ENCODE measurements at regions not wholly inside any gene's neighbourhood (a gene's known extent, or its start where the extent isn't known, plus 50 kb on each side); places are given as distances from the start of the nearest gene placed in this dataset.
"Not testable (repeated sequence)": the region's sequence is repeated elsewhere in the genome, so short reads cannot be mapped to it uniquely, and the experiment has no call there.

DNA sequence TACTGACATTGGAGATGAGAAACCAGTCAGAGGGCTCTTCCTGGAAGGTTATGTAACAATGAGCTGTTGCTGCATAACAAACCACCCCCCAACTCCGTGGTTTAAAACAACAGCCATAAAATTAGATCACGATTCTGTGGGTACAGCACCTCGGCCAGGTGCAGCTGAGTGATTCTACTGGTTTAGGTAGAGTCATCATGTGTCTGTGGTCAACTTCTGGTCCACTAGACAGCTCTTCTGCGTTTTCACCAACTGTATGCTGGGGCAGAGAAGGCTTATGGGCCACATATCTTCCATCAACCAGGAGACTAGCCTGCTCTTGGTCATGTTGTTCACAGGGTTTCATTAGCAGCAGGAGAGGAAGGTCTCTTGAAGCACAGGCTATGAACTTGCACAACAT lies 585.5 kb downstream of the KCTD12 start:
- H3K36me3 ChIP-seq (replicated peaks; ENCODE audit: insufficient read depth, low read length): no peaks in the 10 kb centered on the region
- H3K9me2 ChIP-seq (replicated peaks; ENCODE audit: insufficient read depth, low read length): no peaks in the 10 kb centered on the region
- no peaks in the 10 kb centered on the region for H3F3A ChIP-seq (ENCODE audit: insufficient read depth, low read length)
- TF ChIP-seq EZH2 (optimal IDR thresholded peaks at IDR 0.05; ENCODE audit: low read depth, low read length) (no peak), CTCF (IDR thresholded peaks at IDR 0.05; ENCODE audit: low read length) (no peak), EZH2phosphoT487 (IDR thresholded peaks at IDR 0.05; ENCODE audit: low read length) (no peak)
- no peaks in the 10 kb centered on the region for H3K9me3 ChIP-seq (replicated peaks; ENCODE audit: insufficient read depth, low read length)
- H4K20me1 ChIP-seq (ENCODE audit: insufficient read depth, low read length): no peaks in the 10 kb centered on the region
- H2AFZ ChIP-seq (ENCODE audit: low read length): peak overlapping the region; percentile 29; the same call in 1 of the 2 replicates
- H3K27ac ChIP-seq (ENCODE audit: low read length): peak overlapping the region; percentile 1; the same call in 1 of the 2 replicates
- no peaks in the 10 kb centered on the region for H3K27me3 ChIP-seq (replicated peaks; ENCODE audit: insufficient read depth, low read length)
- no peaks in the 10 kb centered on the region for H3K4me1 ChIP-seq (ENCODE audit: low read length)
- peak; percentile 53 for DNase-seq
- no peak overlapping the region for H3K4me2 ChIP-seq (ENCODE audit: low read depth, low read length)
- no peak overlapping the region for H3K4me3 ChIP-seq (ENCODE audit: low read length)
- H3K79me2 ChIP-seq (ENCODE audit: low read length): no peaks in the 10 kb centered on the region
- H3K9ac ChIP-seq (ENCODE audit: low read length): no peak overlapping the region

GRCh38 chr13:76297331-76297730 lies 588.9 kb downstream of the KCTD12 start:
- H3K36me3 ChIP-seq (replicated peaks; ENCODE audit: insufficient read depth, low read length): no peaks in the 10 kb centered on the region
- H3K4me2 ChIP-seq (ENCODE audit: low read depth, low read length): no peak overlapping the region
- no peak overlapping the region for H3K4me3 ChIP-seq (ENCODE audit: low read length)
- no peaks in the 10 kb centered on the region for H3K9me3 ChIP-seq (replicated peaks; ENCODE audit: insufficient read depth, low read length)
- H4K20me1 ChIP-seq (ENCODE audit: insufficient read depth, low read length): no peaks in the 10 kb centered on the region
- H2AFZ ChIP-seq (ENCODE audit: low read length): no peak overlapping the region
- no peaks in the 10 kb centered on the region for H3K9me2 ChIP-seq (replicated peaks; ENCODE audit: insufficient read depth, low read length)
- TF ChIP-seq CTCF (IDR thresholded peaks at IDR 0.05; ENCODE audit: low read length) (no peak), EZH2 (optimal IDR thresholded peaks at IDR 0.05; ENCODE audit: low read depth, low read length) (no peak), EZH2phosphoT487 (IDR thresholded peaks at IDR 0.05; ENCODE audit: low read length) (no peak)
- H3F3A ChIP-seq (ENCODE audit: insufficient read depth, low read length): no peaks in the 10 kb centered on the region
- H3K79me2 ChIP-seq (ENCODE audit: low read length): no peaks in the 10 kb centered on the region
- DNase-seq: no peak
- H3K9ac ChIP-seq (ENCODE audit: low read length): no peak overlapping the region
- no peaks in the 10 kb centered on the region for H3K4me1 ChIP-seq (ENCODE audit: low read length)
- H3K27ac ChIP-seq (ENCODE audit: low read length): no peak overlapping the region
- H3K27me3 ChIP-seq (replicated peaks; ENCODE audit: insufficient read depth, low read length): no peaks in the 10 kb centered on the region

GRCh38 chr13:76296751-76297150 lies 589.5 kb downstream of the KCTD12 start:
- Histone ChIP-seq H2AFZ (ENCODE audit: low read length) (no peak overlapping the region), H3K9me2 (replicated peaks; ENCODE audit: insufficient read depth, low read length) (no peaks in the 10 kb centered on the region), H3K4me1 (ENCODE audit: low read length) (no peaks in the 10 kb centered on the region), H3K27me3 (replicated peaks; ENCODE audit: insufficient read depth, low read length) (no peaks in the 10 kb centered on the region), H3K36me3 (replicated peaks; ENCODE audit: insufficient read depth, low read length) (no peaks in the 10 kb centered on the region), H3K27ac (ENCODE audit: low read length) (no peak overlapping the region), H3K9ac (ENCODE audit: low read length) (no peak overlapping the region), H3K4me2 (ENCODE audit: low read depth, low read length) (no peak overlapping the region), H3F3A (ENCODE audit: insufficient read depth, low read length) (no peaks in the 10 kb centered on the region), H4K20me1 (ENCODE audit: insufficient read depth, low read length) (no peaks in the 10 kb centered on the region), H3K79me2 (ENCODE audit: low read length) (no peaks in the 10 kb centered on the region), H3K9me3 (replicated peaks; ENCODE audit: insufficient read depth, low read length) (no peaks in the 10 kb centered on the region), H3K4me3 (ENCODE audit: low read length) (no peak overlapping the region)
- TF ChIP-seq EZH2 (optimal IDR thresholded peaks at IDR 0.05; ENCODE audit: low read depth, low read length) (no peak), CTCF (IDR thresholded peaks at IDR 0.05; ENCODE audit: low read length) (no peak)
- no peak for DNase-seq

GRCh38 chr13:76295020-76295419 lies 591.2 kb downstream of the KCTD12 start:
- H3K4me3 ChIP-seq (ENCODE audit: low read length); DNase-seq; H2AFZ ChIP-seq (ENCODE audit: low read length); H3K4me2 ChIP-seq (ENCODE audit: low read depth, low read length); H3K27ac ChIP-seq (ENCODE audit: low read length); H3F3A ChIP-seq (ENCODE audit: insufficient read depth, low read length); H3K79me2 ChIP-seq (ENCODE audit: low read length); H3K9me3 ChIP-seq (replicated peaks; ENCODE audit: insufficient read depth, low read length); H3K4me1 ChIP-seq (ENCODE audit: low read length); H3K9ac ChIP-seq (ENCODE audit: low read length); H3K36me3 ChIP-seq (replicated peaks; ENCODE audit: insufficient read depth, low read length); H3K9me2 ChIP-seq (replicated peaks; ENCODE audit: insufficient read depth, low read length); H3K27me3 ChIP-seq (replicated peaks; ENCODE audit: insufficient read depth, low read length); H4K20me1 ChIP-seq (ENCODE audit: insufficient read depth, low read length): not testable (repeated sequence)

All from MM.1S (cell line).